BLaER1 (cell line): ENCODE measurements at regions not wholly inside any gene's neighbourhood (a gene's known extent, or its start where the extent isn't known, plus 50 kb on each side); places are given as distances from the start of the nearest gene placed in this dataset.
"Not testable (repeated sequence)": the region's sequence is repeated elsewhere in the genome, so short reads cannot be mapped to it uniquely, and the experiment has no call there.

Source experiments
- H3K27ac ChIP-seq: shearing (Covaris generic); formaldehyde crosslinking; 2 replicates; pipeline ENCODE4 v1.8.1; 2022
- H3K27me3 ChIP-seq: shearing (Covaris generic); formaldehyde crosslinking; 2 replicates; pipeline ENCODE4 v1.8.1; 2022
- H3K36me3 ChIP-seq: shearing (Covaris generic); formaldehyde crosslinking; 2 replicates; pipeline ENCODE4 v1.8.1; 2022
- H3K4me1 ChIP-seq: shearing (Covaris generic); formaldehyde crosslinking; 2 replicates; pipeline ENCODE4 v1.8.1; 2022
- H3K4me2 ChIP-seq: shearing (Covaris generic); formaldehyde crosslinking; 2 replicates; pipeline ENCODE4 v1.8.1; 2022
- H3K4me3 ChIP-seq: shearing (Covaris generic); formaldehyde crosslinking; 2 replicates; pipeline ENCODE4 v1.8.1; 2022
- H3K9ac ChIP-seq: shearing (Covaris generic); formaldehyde crosslinking; 2 replicates; pipeline ENCODE4 v1.8.1; 2022
- H3K9me3 ChIP-seq: shearing (Covaris generic); formaldehyde crosslinking; 2 replicates; pipeline ENCODE4 v1.8.1; 2022
- H4K20me1 ChIP-seq: shearing (Covaris generic); formaldehyde crosslinking; 2 replicates; pipeline ENCODE4 v1.8.1; 2022
- Cebpa-rat ChIP-seq: shearing (Covaris generic); IDR thresholded peaks from 2 replicates; pipeline ENCODE4 v1.8.1; 2022

GRCh38 chr6:27049863-27050781 is 197.4 kb upstream of the PRSS16 start:
- Histone ChIP-seq H3K9me3 (peaks cover 11% of the 10 kb centered on the region), H3K4me3 (no peak overlapping the region), H3K9ac (no peak overlapping the region), H4K20me1 (no peaks in the 10 kb centered on the region), H3K27me3 (no peaks in the 10 kb centered on the region), H3K27ac (no peak overlapping the region), H3K4me1 (no peaks in the 10 kb centered on the region), H3K36me3 (no peaks in the 10 kb centered on the region), H3K4me2 (no peak overlapping the region)
- no peak for TF ChIP-seq Cebpa-rat

DNA sequence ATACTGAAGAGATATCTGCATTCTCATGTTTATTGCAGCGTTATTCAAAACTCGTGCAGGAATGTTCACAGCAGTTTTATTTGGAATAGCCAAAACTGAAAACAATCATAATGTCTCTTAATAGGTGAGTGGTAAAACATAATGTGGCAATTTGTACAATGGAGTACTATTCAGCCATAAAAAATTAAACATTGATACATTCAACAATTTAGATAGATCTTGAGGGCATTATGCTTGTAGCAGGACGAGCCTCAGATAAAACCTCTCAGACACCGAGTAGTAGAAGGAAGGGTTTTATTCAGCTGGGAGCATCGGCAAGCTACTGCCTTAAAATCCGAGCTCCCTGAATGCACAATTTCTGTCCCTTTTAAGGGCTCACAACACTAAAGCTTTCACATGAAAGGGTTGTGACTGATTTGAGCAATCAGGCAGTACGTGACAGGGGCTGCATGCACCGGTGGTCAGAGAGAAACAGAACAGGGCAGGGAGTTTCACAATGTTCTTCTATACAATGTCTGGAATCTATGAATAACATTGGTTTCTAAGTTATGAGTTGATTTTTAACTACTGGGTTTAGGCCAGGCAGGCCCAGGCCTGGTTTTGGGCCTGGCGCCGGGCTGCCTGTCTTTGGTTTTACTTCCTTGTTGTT is 195.3 kb upstream of the PRSS16 start:
- H3K4me3 ChIP-seq, H3K36me3 ChIP-seq, H3K27ac ChIP-seq, H3K27me3 ChIP-seq, H3K9ac ChIP-seq, H4K20me1 ChIP-seq, H3K9me3 ChIP-seq, H3K4me2 ChIP-seq, H3K4me1 ChIP-seq: not testable (repeated sequence)

GRCh38 chr6:27052731-27053082 is 194.8 kb upstream of the PRSS16 start:
- H3K27me3 ChIP-seq, result no peaks in the 10 kb centered on the region
- H4K20me1 ChIP-seq, result no peaks in the 10 kb centered on the region
- H3K4me2 ChIP-seq, result no peak overlapping the region
- no peaks in the 10 kb centered on the region for H3K9me3 ChIP-seq
- no peak overlapping the region for H3K27ac ChIP-seq
- H3K4me1 ChIP-seq, result no peaks in the 10 kb centered on the region
- no peak overlapping the region for H3K9ac ChIP-seq
- H3K36me3 ChIP-seq, result no peaks in the 10 kb centered on the region
- no peak overlapping the region for H3K4me3 ChIP-seq
- no peak for TF ChIP-seq Cebpa-rat

DNA sequence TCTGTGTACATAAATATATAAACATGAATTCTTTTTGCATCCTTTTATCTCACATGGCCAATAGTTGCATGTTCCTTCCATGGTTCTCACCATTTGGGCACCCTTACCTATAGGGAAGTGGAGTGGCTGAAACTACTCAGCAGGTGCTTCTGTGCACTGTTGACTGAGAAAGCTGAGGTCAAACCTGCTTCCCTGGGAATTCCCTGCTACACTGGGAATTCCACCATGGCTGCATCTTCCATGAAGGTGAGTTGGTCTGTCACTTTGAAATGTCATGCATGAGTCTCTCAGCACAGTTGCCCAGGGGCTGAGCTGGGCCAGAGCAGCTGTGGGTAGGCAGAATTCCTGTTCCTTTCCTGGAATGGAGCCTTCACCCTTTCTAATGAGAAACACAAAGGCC is 193.8 kb upstream of the PRSS16 start:
- Histone ChIP-seq H3K27me3 (no peaks in the 10 kb centered on the region), H3K9me3 (no peaks in the 10 kb centered on the region), H3K36me3 (no peaks in the 10 kb centered on the region), H3K27ac (no peak overlapping the region), H3K4me2 (no peak overlapping the region), H3K4me3 (no peak overlapping the region), H3K4me1 (no peaks in the 10 kb centered on the region), H4K20me1 (no peaks in the 10 kb centered on the region), H3K9ac (no peak overlapping the region)
- TF ChIP-seq Cebpa-rat, result no peak

DNA sequence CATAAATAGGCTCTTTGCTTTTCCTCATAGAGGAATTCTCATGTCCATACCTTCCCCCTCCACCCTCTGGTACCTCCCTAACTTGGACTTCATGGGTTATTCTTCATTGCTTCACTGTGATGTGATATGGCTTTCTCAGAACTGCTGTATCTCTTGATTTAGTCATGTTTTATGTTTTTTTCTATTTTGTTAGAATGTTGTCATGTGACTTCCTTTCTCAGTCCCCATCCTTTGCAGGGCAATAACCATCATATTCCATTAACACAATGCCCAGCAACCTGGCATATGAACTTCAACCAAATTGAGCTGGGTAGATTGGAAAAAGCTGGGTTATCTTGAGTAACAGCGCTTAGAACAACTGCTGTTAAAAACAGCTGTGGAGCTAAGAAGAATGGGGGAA is 190.9 kb upstream of the PRSS16 start:
- Histone ChIP-seq H3K36me3 (no peaks in the 10 kb centered on the region), H3K4me1 (no peaks in the 10 kb centered on the region), H3K9ac (no peak overlapping the region), H4K20me1 (no peaks in the 10 kb centered on the region), H3K4me3 (no peak overlapping the region), H3K27me3 (no peaks in the 10 kb centered on the region), H3K27ac (no peak overlapping the region), H3K4me2 (no peak overlapping the region), H3K9me3 (no peaks in the 10 kb centered on the region)
- TF ChIP-seq Cebpa-rat, result no peak

DNA sequence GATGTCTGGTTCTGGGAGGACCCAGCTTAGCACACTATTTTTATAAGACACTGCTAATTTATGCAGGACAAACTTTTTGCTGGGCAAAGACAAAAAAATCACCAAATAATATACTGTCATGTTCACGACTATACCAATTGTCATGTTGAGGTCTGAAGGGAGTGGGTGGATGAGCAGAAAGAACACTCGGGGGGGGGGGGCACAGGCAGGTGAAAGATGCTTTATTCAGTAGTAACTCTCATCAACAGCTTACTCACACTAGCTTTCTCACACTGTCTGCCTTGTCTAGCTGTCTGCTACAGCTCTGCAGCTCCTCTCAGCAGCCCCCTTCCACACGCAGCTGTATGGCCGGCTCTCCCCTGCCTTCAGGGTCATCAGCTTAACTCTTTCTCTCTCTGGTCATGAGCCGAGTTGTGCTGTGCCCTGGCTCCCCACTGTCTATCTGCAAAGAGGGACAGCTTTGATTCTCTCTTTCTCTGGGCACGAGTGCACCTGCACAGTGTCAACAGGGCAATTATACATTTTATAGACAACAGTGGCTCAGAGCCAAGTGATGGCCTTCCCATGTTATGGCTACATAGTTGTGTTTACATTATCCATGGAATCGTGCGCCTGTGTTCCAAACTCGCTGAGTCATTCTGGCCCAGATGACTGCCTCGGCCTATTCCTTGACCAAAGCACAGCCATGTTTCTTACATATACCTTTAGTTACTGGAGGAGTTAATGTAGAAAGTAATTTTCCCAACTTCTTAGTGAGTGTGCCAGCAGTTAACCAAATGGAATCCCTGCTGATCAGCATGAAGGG is 187.7 kb upstream of the PRSS16 start:
- no peaks in the 10 kb centered on the region for H3K27me3 ChIP-seq
- no peaks in the 10 kb centered on the region for H3K36me3 ChIP-seq
- H3K27ac ChIP-seq, result no peak overlapping the region
- H3K9ac ChIP-seq, result no peak overlapping the region
- no peak overlapping the region for H3K4me3 ChIP-seq
- H3K4me2 ChIP-seq, result no peak overlapping the region
- no peaks in the 10 kb centered on the region for H4K20me1 ChIP-seq
- H3K4me1 ChIP-seq, result no peaks in the 10 kb centered on the region
- no peak for TF ChIP-seq Cebpa-rat
- H3K9me3 ChIP-seq, result no peaks in the 10 kb centered on the region

- Histone ChIP-seq H3K36me3 (no peaks in the 10 kb centered on the region), H3K9ac (no peak overlapping the region), H3K4me3 (no peak overlapping the region), H3K27me3 (no peaks in the 10 kb centered on the region), H3K4me1 (no peaks in the 10 kb centered on the region), H3K4me2 (no peak overlapping the region), H3K27ac (no peak overlapping the region), H4K20me1 (no peaks in the 10 kb centered on the region), H3K9me3 (no peaks in the 10 kb centered on the region)
- TF ChIP-seq Cebpa-rat, result no peak
These were observed 186.1 kb upstream of the PRSS16 start for GRCh38 chr6:27061235-27061993.

- H4K20me1 ChIP-seq, result no peaks in the 10 kb centered on the region
- H3K4me3 ChIP-seq, result no peak overlapping the region
- no peaks in the 10 kb centered on the region for H3K36me3 ChIP-seq
- no peak for TF ChIP-seq Cebpa-rat
- no peak overlapping the region for H3K9ac ChIP-seq
- H3K4me1 ChIP-seq, result no peaks in the 10 kb centered on the region
- no peaks in the 10 kb centered on the region for H3K9me3 ChIP-seq
- no peak overlapping the region for H3K27ac ChIP-seq
- no peaks in the 10 kb centered on the region for H3K27me3 ChIP-seq
- no peak overlapping the region for H3K4me2 ChIP-seq
These were observed 184.7 kb upstream of the PRSS16 start for GRCh38 chr6:27062755-27063154.

- no peak overlapping the region for H3K4me2 ChIP-seq
- H3K9ac ChIP-seq, result no peak overlapping the region
- no peak for TF ChIP-seq Cebpa-rat
- no peaks in the 10 kb centered on the region for H4K20me1 ChIP-seq
- no peaks in the 10 kb centered on the region for H3K9me3 ChIP-seq
- no peak overlapping the region for H3K27ac ChIP-seq
- H3K4me3 ChIP-seq, result no peak overlapping the region
- H3K27me3 ChIP-seq, result no peaks in the 10 kb centered on the region
- no peaks in the 10 kb centered on the region for H3K36me3 ChIP-seq
- H3K4me1 ChIP-seq, result no peaks in the 10 kb centered on the region
These were observed 182.3 kb upstream of the PRSS16 start for GRCh38 chr6:27065183-27065582.
